DND-41 (cell line): ENCODE measurements at regions not wholly inside any gene's neighbourhood (a gene's known extent, or its start where the extent isn't known, plus 50 kb on each side); places are given as distances from the start of the nearest gene placed in this dataset.
"Not testable (repeated sequence)": the region's sequence is repeated elsewhere in the genome, so short reads cannot be mapped to it uniquely, and the experiment has no call there.

Experiments used
- ATAC-seq: fragments of 200-7000 bp; cut with Tn5 transposase; 3 replicates; pipeline ENCODE4 v1.9.1; 2021; ENCODE audit warnings: low read depth; ENCODE audit not compliant: insufficient read depth
- DNase-seq: peaks from one replicate; pipeline ENCODE4 v3.0.0-alpha.2; 2020
- H2AFZ ChIP-seq: 2 replicates; pipeline ENCODE4 v1.6.0; 2012; ENCODE audit warnings: low read depth, low read length
- H3K27ac ChIP-seq: 2 replicates; pipeline ENCODE4 v1.5.1; 2012; ENCODE audit warnings: low read length, inconsistent platforms
- H3K27me3 ChIP-seq: fragments of 200-600 bp; sonication (generic); 2 replicates; pipeline ENCODE4 v1.6.0; 2012; ENCODE audit warnings: low read length, mild to moderate bottlenecking, inconsistent platforms; ENCODE audit not compliant: insufficient read depth, poor library complexity
- H3K36me3 ChIP-seq: 2 replicates; pipeline ENCODE4 v1.5.1; 2012; ENCODE audit warnings: low read length, inconsistent platforms; ENCODE audit not compliant: insufficient read depth
- H3K4me1 ChIP-seq: 2 replicates; pipeline ENCODE4 v1.5.1; 2012; ENCODE audit warnings: mild to moderate bottlenecking, low read length; ENCODE audit not compliant: insufficient read depth
- H3K4me2 ChIP-seq: 2 replicates; pipeline ENCODE4 v1.6.0; 2012; ENCODE audit warnings: mild to moderate bottlenecking, moderate library complexity, low read length, inconsistent platforms; ENCODE audit not compliant: insufficient read depth
- H3K4me3 ChIP-seq, 2 experiments: fragments of 200-600 bp in 1 of 2; shearing (Covaris generic) in 1 of 2; 2 replicates each; pipeline ENCODE4 v1.5.1; 2012 to 2016; ENCODE audit warnings: inconsistent platforms in 2 of 2, low read length in 2 of 2, mild to moderate bottlenecking in 2 of 2, low read depth in 1 of 2, moderate library complexity in 1 of 2
- H3K79me2 ChIP-seq: 2 replicates; pipeline ENCODE4 v1.6.0; 2012; ENCODE audit warnings: low read length, inconsistent platforms; ENCODE audit not compliant: insufficient read depth
- H3K9ac ChIP-seq: 2 replicates; pipeline ENCODE4 v1.6.0; 2012; ENCODE audit warnings: low read depth, mild to moderate bottlenecking, inconsistent platforms, low read length, moderate library complexity
- H3K9me3 ChIP-seq: 2 replicates; pipeline ENCODE4 v1.5.1; 2012; ENCODE audit warnings: low read length, moderate library complexity, mild to moderate bottlenecking, inconsistent platforms; ENCODE audit not compliant: insufficient read depth, severe bottlenecking
- H4K20me1 ChIP-seq: 2 replicates; pipeline ENCODE4 v1.6.0; 2012; ENCODE audit warnings: low read length; ENCODE audit not compliant: insufficient read depth
- CTCF ChIP-seq: IDR thresholded peaks from 2 replicates; pipeline ENCODE4 v1.5.1; 2012; ENCODE audit warnings: borderline replicate concordance, low read length, moderate library complexity, mild to moderate bottlenecking; ENCODE audit not compliant: poor library complexity, severe bottlenecking; ENCODE audit errors: extremely low read depth
- EZH2 ChIP-seq: IDR thresholded peaks from 3 replicates; pipeline ENCODE4 v1.6.1; 2012; ENCODE audit warnings: borderline replicate concordance, low read depth, mild to moderate bottlenecking, moderate library complexity, low read length, inconsistent platforms; ENCODE audit not compliant: severe bottlenecking

GRCh38 chr14:63147018-63147417 lies 57.2 kb upstream of the RHOJ start:
- Histone ChIP-seq H3K79me2 (no peaks in the 10 kb centered on the region), H3K27ac (no peak overlapping the region), H3K4me3 (no peak overlapping the region), H3K9ac (no peak overlapping the region), H3K36me3 (no peaks in the 10 kb centered on the region), H3K9me3 (no peaks in the 10 kb centered on the region), H3K4me1 (no peaks in the 10 kb centered on the region), H3K27me3 (no peaks in the 10 kb centered on the region), H3K4me2 (no peak overlapping the region), H4K20me1 (no peaks in the 10 kb centered on the region), H2AFZ (no peak overlapping the region)
- ATAC-seq, result no peak
- TF ChIP-seq EZH2, result no peak
- TF ChIP-seq CTCF, result no peak
- DNase-seq, result no peak

- TF ChIP-seq EZH2 (no peak), CTCF (peak; percentile 25)
- ATAC-seq, result no peak
- H3K79me2 ChIP-seq, result no peaks in the 10 kb centered on the region
Measured at GRCh38 chr14:63134801-63135200, 69.4 kb upstream of the RHOJ start.

GRCh38 chr14:63130531-63130930 lies 73.7 kb upstream of the RHOJ start:
- Histone ChIP-seq H3K27me3 (no peaks in the 10 kb centered on the region), H3K36me3 (no peaks in the 10 kb centered on the region), H3K27ac (no peak overlapping the region), H3K79me2 (no peaks in the 10 kb centered on the region), H3K4me1 (no peaks in the 10 kb centered on the region), H3K4me2 (no peak overlapping the region), H3K9ac (no peak overlapping the region), H4K20me1 (no peaks in the 10 kb centered on the region), H3K9me3 (no peaks in the 10 kb centered on the region), H2AFZ (no peak overlapping the region), H3K4me3 (no peak overlapping the region)
- ATAC-seq (no peak), DNase-seq (no peak)
- TF ChIP-seq EZH2, result no peak
- TF ChIP-seq CTCF, result no peak

More at GRCh38 chr14:63134801-63135200, 69.4 kb upstream of the RHOJ start:
- Histone ChIP-seq H3K4me2 (no peak overlapping the region), H2AFZ (no peak overlapping the region), H3K4me3 (no peak overlapping the region), H3K36me3 (no peaks in the 10 kb centered on the region), H3K27me3 (no peaks in the 10 kb centered on the region), H3K9me3 (no peaks in the 10 kb centered on the region), H3K27ac (no peak overlapping the region), H3K9ac (no peak overlapping the region), H4K20me1 (no peaks in the 10 kb centered on the region), H3K4me1 (no peaks in the 10 kb centered on the region)
- DNase-seq, result no peak

GRCh38 chr14:63106487-63106886 lies 61.2 kb upstream of the KCNH5 start:
- not testable (repeated sequence) for H3K4me3 ChIP-seq, H3K9ac ChIP-seq, H3K4me1 ChIP-seq, H4K20me1 ChIP-seq, ATAC-seq, DNase-seq, H3K27ac ChIP-seq, H3K27me3 ChIP-seq, H3K4me2 ChIP-seq, H2AFZ ChIP-seq, H3K79me2 ChIP-seq, H3K9me3 ChIP-seq, H3K36me3 ChIP-seq
